Suprapubic skin (tissue), 4 donors: ENCODE measurements at regions not wholly inside any gene's neighbourhood (a gene's known extent, or its start where the extent isn't known, plus 50 kb on each side); places are given as distances from the start of the nearest gene placed in this dataset.

Source experiments
- DNase-seq, 2 donors: peaks; one replicate each; pipeline ENCODE4 v3.0.0-alpha.2; 2019; ENCODE audit warnings: low spot score in 2 of 2
- H3K27ac ChIP-seq: fragments of 200-600 bp; sonication (generic); one replicate; pipeline ENCODE4 v1.5.1; 2019
- H3K27me3 ChIP-seq: fragments of 200-600 bp; sonication (generic); one replicate; pipeline ENCODE4 v1.5.1; 2019
- H3K36me3 ChIP-seq: fragments of 200-600 bp; sonication (generic); one replicate; pipeline ENCODE4 v1.5.1; 2019
- H3K4me1 ChIP-seq: fragments of 200-600 bp; sonication (generic); one replicate; pipeline ENCODE4 v1.5.1; 2019
- H3K4me3 ChIP-seq: fragments of 200-600 bp; sonication (generic); one replicate; pipeline ENCODE4 v1.5.1; 2019; ENCODE audit warnings: mild to moderate bottlenecking
- H3K9me3 ChIP-seq: fragments of 200-600 bp; sonication (generic); one replicate; pipeline ENCODE4 v1.5.1; 2019
- CTCF ChIP-seq, 2 donors: fragments of 200-600 bp in 1 of 2; fragments of 450-650 bp in 1 of 2; sonication (generic) in 1 of 2; IDR thresholded peaks; one replicate each; pipeline ENCODE4 v1.5.1; 2016 to 2019; ENCODE audit warnings: antibody characterized with exemption in 2 of 2, mild to moderate bottlenecking in 1 of 2, moderate library complexity in 1 of 2
- EP300 ChIP-seq: sonication (generic); formaldehyde crosslinking; IDR thresholded peaks from one replicate; pipeline ENCODE4 v1.6.1; 2017; ENCODE audit warnings: antibody characterized with exemption
- POLR2A ChIP-seq, 2 donors: fragments of 450-650 bp; IDR thresholded peaks; one replicate each; pipeline ENCODE4 v1.6.1; 2017; ENCODE audit warnings: antibody characterized with exemption in 2 of 2, mild to moderate bottlenecking in 2 of 2, moderate library complexity in 2 of 2
- POLR2AphosphoS5 ChIP-seq, 3 donors: sonication (generic); formaldehyde crosslinking; IDR thresholded peaks; one replicate each; pipeline ENCODE4 v1.6.1; 2017; ENCODE audit warnings: antibody characterized with exemption in 3 of 3
- WGBS: methylation state at CpG from one replicate; pipeline ENCODE4 v1.1.5; 2018; 5-methylcytosine and 5-hydroxymethylcytosine counted together

DNA sequence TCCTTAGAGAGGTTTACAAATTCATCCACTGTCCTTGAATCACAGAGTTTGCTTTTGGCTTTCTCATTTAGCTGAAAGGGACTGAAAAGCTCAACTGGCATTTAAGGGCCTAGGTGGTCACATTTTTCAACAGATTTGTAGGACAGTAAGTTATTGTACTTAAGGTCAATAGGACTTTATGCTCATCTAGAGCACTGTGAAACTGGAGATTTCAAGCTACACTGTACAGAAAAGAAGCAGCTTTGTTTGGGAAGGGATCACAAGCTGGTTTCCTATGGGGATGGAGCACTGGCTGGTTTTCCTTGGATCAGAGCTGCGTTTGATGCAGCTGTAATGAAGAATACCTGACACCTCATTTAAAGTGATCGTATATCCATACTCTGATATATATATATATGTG, 482.7 kb downstream of the FBXO15 start:
- H3K9me3 ChIP-seq: no peaks in the 10 kb centered on the region
- H3K27me3 ChIP-seq: no peaks in the 10 kb centered on the region
- TF ChIP-seq POLR2AphosphoS5 (IDR thresholded peaks at IDR 0.05) (no peak), CTCF (IDR thresholded peaks at IDR 0.05) (no peak), POLR2A (IDR thresholded peaks at IDR 0.05) (no peak), EP300 (no peak)
- WGBS: 91% methylated on average over 2 of the region's 2 CpGs
- H3K4me3 ChIP-seq: no peak overlapping the region
- H3K4me1 ChIP-seq: no peaks in the 10 kb centered on the region
- DNase-seq: no peak
- no peak overlapping the region for H3K27ac ChIP-seq
- no peaks in the 10 kb centered on the region for H3K36me3 ChIP-seq

GRCh38 chr18:73663581-73663980, 484.1 kb downstream of the FBXO15 start:
- Histone ChIP-seq H3K4me1 (no peaks in the 10 kb centered on the region), H3K9me3 (no peaks in the 10 kb centered on the region), H3K36me3 (no peaks in the 10 kb centered on the region), H3K27ac (no peak overlapping the region), H3K4me3 (no peak overlapping the region), H3K27me3 (no peaks in the 10 kb centered on the region)
- 53% methylated on average over 2 of the region's 2 CpGs for WGBS
- TF ChIP-seq CTCF (IDR thresholded peaks at IDR 0.05): no peak
- TF ChIP-seq POLR2A (IDR thresholded peaks at IDR 0.05): no peak
- no peak for TF ChIP-seq EP300
- no peak for TF ChIP-seq POLR2AphosphoS5 (IDR thresholded peaks at IDR 0.05)
- no peak for DNase-seq

GRCh38 chr18:73662421-73662820, 485.2 kb downstream of the FBXO15 start:
- WGBS: 68% methylated on average over 4 of the region's 4 CpGs
- H3K27me3 ChIP-seq: no peaks in the 10 kb centered on the region
- H3K36me3 ChIP-seq: no peaks in the 10 kb centered on the region
- no peak for DNase-seq
- H3K27ac ChIP-seq: no peak overlapping the region
- H3K9me3 ChIP-seq: no peaks in the 10 kb centered on the region
- H3K4me1 ChIP-seq: no peaks in the 10 kb centered on the region
- no peak for TF ChIP-seq POLR2AphosphoS5 (IDR thresholded peaks at IDR 0.05)
- TF ChIP-seq POLR2A (IDR thresholded peaks at IDR 0.05): no peak
- TF ChIP-seq EP300: no peak
- TF ChIP-seq CTCF (IDR thresholded peaks at IDR 0.05): no peak
- no peak overlapping the region for H3K4me3 ChIP-seq

DNA sequence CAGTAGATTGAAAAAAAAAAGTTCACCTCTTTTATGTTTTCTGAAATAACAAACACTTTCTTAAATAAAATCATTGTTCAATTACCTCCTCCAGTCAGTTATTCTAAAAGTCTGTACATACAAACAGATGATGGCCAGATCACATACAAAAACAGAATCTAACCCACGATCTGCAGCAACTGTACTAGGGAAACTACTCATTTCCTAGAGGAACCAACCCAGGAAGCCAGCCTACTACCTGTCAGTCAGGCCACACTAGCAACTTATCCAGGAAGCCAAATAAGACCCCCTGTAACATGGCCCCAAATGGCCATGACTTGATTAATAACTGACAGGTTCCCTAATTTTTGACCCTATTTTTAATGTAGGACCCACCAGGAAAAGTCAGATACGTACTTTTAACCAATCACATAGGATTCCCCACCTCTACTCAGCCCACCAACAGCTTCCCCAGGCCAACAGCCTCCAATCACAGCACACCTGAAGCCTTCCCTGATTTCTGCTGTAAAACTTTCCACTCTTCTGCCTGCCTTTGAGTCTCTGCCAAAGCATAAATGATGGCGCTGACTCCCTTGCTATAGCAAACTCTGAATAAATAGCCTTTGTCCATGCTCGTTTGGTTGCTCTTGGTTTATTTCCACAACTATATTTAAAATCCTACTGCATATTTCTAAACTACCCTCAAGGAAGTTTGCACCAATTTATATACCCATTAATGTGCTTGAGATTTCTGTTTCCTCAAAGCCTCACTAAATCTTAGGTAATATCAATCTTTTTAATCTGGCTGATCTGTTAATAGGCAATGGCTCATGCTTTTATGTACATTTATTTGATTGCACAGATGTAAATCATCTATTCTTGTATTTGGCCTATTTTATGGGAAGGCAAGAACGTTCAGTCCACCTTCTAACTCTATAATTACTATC, 486.4 kb downstream of the FBXO15 start:
- no peak for TF ChIP-seq CTCF (IDR thresholded peaks at IDR 0.05)
- TF ChIP-seq EP300: no peak
- TF ChIP-seq POLR2A (IDR thresholded peaks at IDR 0.05): no peak
- no peak for TF ChIP-seq POLR2AphosphoS5 (IDR thresholded peaks at IDR 0.05)
- no peaks in the 10 kb centered on the region for H3K27me3 ChIP-seq
- H3K36me3 ChIP-seq: no peaks in the 10 kb centered on the region
- H3K9me3 ChIP-seq: no peaks in the 10 kb centered on the region
- 56% methylated on average over 5 of the region's 5 CpGs for WGBS
- no peak for DNase-seq
- no peak overlapping the region for H3K4me3 ChIP-seq
- no peaks in the 10 kb centered on the region for H3K4me1 ChIP-seq
- no peak overlapping the region for H3K27ac ChIP-seq

GRCh38 chr18:73656691-73657090, 490.9 kb downstream of the FBXO15 start:
- TF ChIP-seq EP300 (no peak), CTCF (IDR thresholded peaks at IDR 0.05) (no peak), POLR2AphosphoS5 (IDR thresholded peaks at IDR 0.05) (no peak), POLR2A (IDR thresholded peaks at IDR 0.05) (no peak)
- Histone ChIP-seq H3K4me3 (no peak overlapping the region), H3K36me3 (no peaks in the 10 kb centered on the region), H3K9me3 (no peaks in the 10 kb centered on the region), H3K27me3 (no peaks in the 10 kb centered on the region), H3K27ac (no peak overlapping the region), H3K4me1 (no peaks in the 10 kb centered on the region)
- DNase-seq: no peak
